Central memory CD4-positive, alpha-beta T cell (primary cell): ENCODE measurements at regions not wholly inside any gene's neighbourhood (a gene's known extent, or its start where the extent isn't known, plus 50 kb on each side); places are given as distances from the start of the nearest gene placed in this dataset.
"Not testable (repeated sequence)": the region's sequence is repeated elsewhere in the genome, so short reads cannot be mapped to it uniquely, and the experiment has no call there.

ENCODE experiments used
- DNase-seq: peaks from one replicate; pipeline ENCODE4 v3.0.0; 2022

GRCh38 chr12:46567667-46568066, 195.1 kb upstream of the SLC38A2 start:
- no peak for DNase-seq

GRCh38 chr12:46562625-46563225, 190.2 kb upstream of the SLC38A2 start:
- no peak for DNase-seq

GRCh38 chr12:46561769-46562624, 189.4 kb upstream of the SLC38A2 start:
- not testable (repeated sequence) for DNase-seq

- DNase-seq: no peak
Measured at GRCh38 chr12:46560874-46561273, 188.3 kb upstream of the SLC38A2 start.

- no peak for DNase-seq
Measured at GRCh38 chr12:46560089-46560488, 187.5 kb upstream of the SLC38A2 start.

GRCh38 chr12:46559311-46559710, 186.7 kb upstream of the SLC38A2 start:
- no peak for DNase-seq

GRCh38 chr12:46558677-46559076, 186.1 kb upstream of the SLC38A2 start:
- no peak for DNase-seq

- no peak for DNase-seq
Measured at GRCh38 chr12:46557539-46558373, 185.2 kb upstream of the SLC38A2 start.

- DNase-seq: no peak
Measured at GRCh38 chr12:46556819-46557524, 184.4 kb upstream of the SLC38A2 start.

GRCh38 chr12:46556105-46556559, 183.6 kb upstream of the SLC38A2 start:
- no peak for DNase-seq

GRCh38 chr12:46555406-46555852, 182.9 kb upstream of the SLC38A2 start:
- DNase-seq: no peak

GRCh38 chr12:46554460-46554859, 181.9 kb upstream of the SLC38A2 start:
- no peak for DNase-seq

- no peak for DNase-seq
Measured at GRCh38 chr12:46553911-46554310, 181.3 kb upstream of the SLC38A2 start.

GRCh38 chr12:46553266-46553665, 180.7 kb upstream of the SLC38A2 start:
- DNase-seq: no peak

GRCh38 chr12:46550266-46550879, 177.8 kb upstream of the SLC38A2 start:
- no peak for DNase-seq

GRCh38 chr12:46549527-46550265, 177.1 kb upstream of the SLC38A2 start:
- no peak for DNase-seq

GRCh38 chr12:46548605-46549071, 176.1 kb upstream of the SLC38A2 start:
- DNase-seq: no peak

GRCh38 chr12:46547421-46548354, 175.1 kb upstream of the SLC38A2 start:
- no peak for DNase-seq

GRCh38 chr12:46546634-46547273, 174.2 kb upstream of the SLC38A2 start:
- no peak for DNase-seq
